IMR-90 (cell line): ENCODE measurements at regions not wholly inside any gene's neighbourhood (a gene's known extent, or its start where the extent isn't known, plus 50 kb on each side); places are given as distances from the start of the nearest gene placed in this dataset.

Experiments
- ATAC-seq: fragments of 200-7000 bp; cut with Tn5 transposase; 2 replicates; pipeline ENCODE4 v1.9.1; 2020; ENCODE audit warnings: low read depth, mild to moderate bottlenecking, moderate library complexity
- BruUV-seq: library from RNA; stranded (reverse); fragments of 400-500 nt; replicated peaks from 2 replicates; lab custom pipeline; 2021; lab: Mats Ljungman, UMichigan
- CTCF ChIA-PET: fragments of 300-600 bp; formaldehyde crosslinking; extraction: SDS; loops from one replicate; lab custom pipeline; 2021; ENCODE audit warnings: antibody characterized with exemption; lab: Yijun Ruan, JAX
- POLR2A ChIA-PET: fragments of 300-600 bp; sonication (Branson Sonifier 250); formaldehyde crosslinking; loops from one replicate; lab custom pipeline; 2022; ENCODE audit warnings: antibody characterized with exemption; ENCODE audit not compliant: unreplicated experiment; lab: Charles Lee
- DNase-seq: peaks from one replicate; pipeline ENCODE4 v3.0.0; 2013
- H2AFZ ChIP-seq: replicated peaks from 2 replicates; pipeline ENCODE3; 2013; ENCODE audit warnings: low read length, mild to moderate bottlenecking; ENCODE audit not compliant: poor library complexity
- H2AK5ac ChIP-seq: 2 replicates; pipeline ENCODE4 v1.6.1; 2013; ENCODE audit warnings: low read depth, low read length, inconsistent platforms
- H2AK9ac ChIP-seq: replicated peaks from 2 replicates; pipeline ENCODE3; 2013; ENCODE audit warnings: mild to moderate bottlenecking, low read depth, low read length, moderate library complexity; ENCODE audit not compliant: poor library complexity
- H2BK120ac ChIP-seq: 2 replicates; pipeline ENCODE4 v1.6.1; 2013; ENCODE audit warnings: low read depth, low read length, inconsistent platforms
- H2BK15ac ChIP-seq: 3 replicates; pipeline ENCODE4 v1.6.1; 2013; ENCODE audit warnings: low read depth, low read length, inconsistent platforms
- H2BK20ac ChIP-seq: 2 replicates; pipeline ENCODE4 v1.6.1; 2013; ENCODE audit warnings: low read depth, mild to moderate bottlenecking, inconsistent platforms, low read length, moderate library complexity
- H2BK5ac ChIP-seq: 2 replicates; pipeline ENCODE4 v1.6.1; 2013; ENCODE audit warnings: mild to moderate bottlenecking, low read depth, low read length, inconsistent platforms; ENCODE audit not compliant: poor library complexity, severe bottlenecking
- H3K14ac ChIP-seq: replicated peaks from 2 replicates; pipeline ENCODE4 v1.6.1; 2013; ENCODE audit warnings: low read depth, low read length, inconsistent platforms
- H3K18ac ChIP-seq: 2 replicates; pipeline ENCODE4 v1.6.1; 2013; ENCODE audit warnings: low read depth, low read length, control low read depth
- H3K23ac ChIP-seq: 2 replicates; pipeline ENCODE4 v1.6.1; 2013; ENCODE audit warnings: low read depth, low read length, inconsistent platforms
- H3K27ac ChIP-seq: 2 replicates; pipeline ENCODE4 v1.5.1; 2013; ENCODE audit warnings: mild to moderate bottlenecking, control low read depth, low read length; ENCODE audit not compliant: insufficient read depth
- H3K27me3 ChIP-seq: 2 replicates; pipeline ENCODE4 v1.6.1; 2013; ENCODE audit warnings: low read length; ENCODE audit not compliant: control insufficient read depth, insufficient read depth
- H3K36me3 ChIP-seq: 2 replicates; pipeline ENCODE4 v1.6.1; 2013; ENCODE audit warnings: low read length, mixed read lengths; ENCODE audit not compliant: control insufficient read depth, insufficient read depth
- H3K4ac ChIP-seq: 2 replicates; pipeline ENCODE4 v1.6.1; 2013; ENCODE audit warnings: low read depth, low read length, inconsistent platforms
- H3K4me1 ChIP-seq: 2 replicates; pipeline ENCODE4 v1.6.1; 2013; ENCODE audit warnings: low read length, mixed read lengths; ENCODE audit not compliant: control insufficient read depth, insufficient read depth
- H3K4me2 ChIP-seq: 2 replicates; pipeline ENCODE4 v1.6.1; 2013; ENCODE audit warnings: low read depth, mild to moderate bottlenecking, control low read depth, low read length, moderate library complexity
- H3K4me3 ChIP-seq: 2 replicates; pipeline ENCODE4 v1.5.1; 2013; ENCODE audit warnings: low read depth, mild to moderate bottlenecking, control low read depth, low read length, moderate library complexity; ENCODE audit not compliant: insufficient read depth
- H3K56ac ChIP-seq: 2 replicates; pipeline ENCODE4 v1.6.1; 2013; ENCODE audit warnings: low read length, inconsistent platforms; ENCODE audit not compliant: insufficient read depth; ENCODE audit errors: extremely low read depth
- H3K79me1 ChIP-seq, 2 experiments: 2 replicates each; pipeline ENCODE4 v1.6.1; 2013; ENCODE audit warnings: low read length in 2 of 2, inconsistent platforms in 1 of 2, low read depth in 1 of 2
- H3K9ac ChIP-seq: 2 replicates; pipeline ENCODE4 v1.6.1; 2013; ENCODE audit warnings: low read depth, low read length, control low read depth
- H3K9me1 ChIP-seq: 2 replicates; pipeline ENCODE4 v1.6.1; 2013; ENCODE audit warnings: low read length, inconsistent platforms; ENCODE audit not compliant: insufficient read depth
- H3K9me3 ChIP-seq: 2 replicates; pipeline ENCODE4 v1.6.1; 2013; ENCODE audit warnings: low read length; ENCODE audit not compliant: control insufficient read depth, insufficient read depth
- H4K20me1 ChIP-seq: 2 replicates; pipeline ENCODE4 v1.6.1; 2013; ENCODE audit warnings: low read length, inconsistent platforms; ENCODE audit not compliant: insufficient read depth
- H4K5ac ChIP-seq: 2 replicates; pipeline ENCODE4 v1.6.1; 2013; ENCODE audit warnings: mild to moderate bottlenecking, low read depth, low read length, control low read depth
- H4K8ac ChIP-seq, 2 experiments: 2 replicates each; pipeline ENCODE4 v1.6.1; 2013; ENCODE audit warnings: low read depth in 2 of 2, low read length in 2 of 2, control low read depth in 1 of 2, inconsistent platforms in 1 of 2
- H4K91ac ChIP-seq: 2 replicates; pipeline ENCODE4 v1.6.1; 2013; ENCODE audit warnings: low read depth, low read length, inconsistent platforms; ENCODE audit not compliant: insufficient read depth
- BHLHE40 ChIP-seq: fragments of 150-350 bp; IDR thresholded peaks from 2 replicates; pipeline ENCODE4 v1.6.1; 2016; ENCODE audit warnings: mild to moderate bottlenecking, low read depth, low read length
- CHD1 ChIP-seq: IDR thresholded peaks from 2 replicates; pipeline ENCODE4 v1.6.1; 2012; ENCODE audit warnings: low read depth, low read length, improper control_type of control experiment
- ELK1 ChIP-seq: fragments of 150-350 bp; IDR thresholded peaks from 2 replicates; pipeline ENCODE4 v1.6.1; 2016; ENCODE audit warnings: low read depth, mild to moderate bottlenecking, low read length, moderate library complexity, borderline replicate concordance
- FOS ChIP-seq: fragments of 150-350 bp; IDR thresholded peaks from 2 replicates; pipeline ENCODE4 v1.6.1; 2016; ENCODE audit warnings: low read depth, low read length
- MAFK ChIP-seq: IDR thresholded peaks from 2 replicates; pipeline ENCODE4 v1.6.1; 2012; ENCODE audit warnings: low read depth, low read length, improper control_type of control experiment
- MAZ ChIP-seq: IDR thresholded peaks from 2 replicates; pipeline ENCODE4 v1.6.1; 2012; ENCODE audit warnings: low read depth, mild to moderate bottlenecking, low read length, improper control_type of control experiment, moderate library complexity, borderline replicate concordance
- NFE2L2 ChIP-seq: fragments of 150-350 bp; IDR thresholded peaks from 2 replicates; pipeline ENCODE4 v1.6.1; 2016; ENCODE audit warnings: low read depth, mild to moderate bottlenecking, low read length
- POLR2A ChIP-seq: IDR thresholded peaks from 2 replicates; pipeline ENCODE4 v1.6.1; 2012; ENCODE audit warnings: mild to moderate bottlenecking, low read depth, low read length
- RAD21 ChIP-seq: IDR thresholded peaks from 2 replicates; pipeline ENCODE4 v1.6.1; 2012; ENCODE audit warnings: low read length, improper control_type of control experiment
- RCOR1 ChIP-seq: IDR thresholded peaks from 2 replicates; pipeline ENCODE4 v1.6.1; 2012; ENCODE audit warnings: mild to moderate bottlenecking, low read length, improper control_type of control experiment; ENCODE audit not compliant: insufficient replicate concordance
- RFX5 ChIP-seq: IDR thresholded peaks from 2 replicates; pipeline ENCODE4 v1.8.0; 2012; ENCODE audit warnings: low read depth, mild to moderate bottlenecking, low read length, moderate library complexity
- SMC3 ChIP-seq: fragments of 150-350 bp; IDR thresholded peaks from 2 replicates; pipeline ENCODE4 v1.6.1; 2016; ENCODE audit warnings: low read depth, mild to moderate bottlenecking, antibody characterized with exemption, low read length, moderate library complexity
- WGBS, 2 experiments: methylation state at CpG; one replicate each; pipeline versions ENCODE4 v1.1.5 to v1.1.7; 2013; ENCODE audit warnings: missing lambda C conversion rate in 2 of 2; ENCODE audit not compliant: insufficient read length in 1 of 2; ENCODE audit errors: extremely low coverage in 2 of 2; 5-methylcytosine and 5-hydroxymethylcytosine counted together
- dilution Hi-C: fragments of 300-500 bp; cut with HindIII; formaldehyde crosslinking; loops from one replicate; pipeline ENCODE4 v1.14.3; 2018; ENCODE audit warnings: low sequenced_read_pairs; ENCODE audit not compliant: unreplicated experiment
- in situ Hi-C: fragments of 300-500 bp; cut with MboI; formaldehyde crosslinking; loops from 3 replicates; pipeline ENCODE4 v1.14.3; 2019; ENCODE audit warnings: low sequenced_read_pairs, inconsistent platforms, mixed read lengths
- intact Hi-C: fragments of 100-400 bp; cut with micrococcal nuclease; formaldehyde crosslinking; loops from 2 replicates; pipeline ENCODE4 v1.10.0; 2022
- TF ChIP-seq, protein P1 (sequence below): fragments of 150-350 bp; IDR thresholded peaks from 2 replicates; pipeline ENCODE4 v1.6.1; 2017; ENCODE audit warnings: mild to moderate bottlenecking, antibody characterized with exemption, low read length, low read depth

- H4K8ac ChIP-seq = no peak overlapping the region
- no peak overlapping the region for H2BK15ac ChIP-seq
- no peak for TF ChIP-seq POLR2A
- no peak for TF ChIP-seq CHD1
- TF ChIP-seq MAZ = no peak
- no peak for TF ChIP-seq SMC3
- no peak for TF ChIP-seq NFE2L2
- TF ChIP-seq ELK1 = no peak
- TF ChIP-seq RAD21 = no peak
- no peak for TF ChIP-seq FOS
- TF ChIP-seq BHLHE40 = no peak
- no peak for TF ChIP-seq MAFK
- no peak for TF ChIP-seq RCOR1
- TF ChIP-seq, protein P1, sequence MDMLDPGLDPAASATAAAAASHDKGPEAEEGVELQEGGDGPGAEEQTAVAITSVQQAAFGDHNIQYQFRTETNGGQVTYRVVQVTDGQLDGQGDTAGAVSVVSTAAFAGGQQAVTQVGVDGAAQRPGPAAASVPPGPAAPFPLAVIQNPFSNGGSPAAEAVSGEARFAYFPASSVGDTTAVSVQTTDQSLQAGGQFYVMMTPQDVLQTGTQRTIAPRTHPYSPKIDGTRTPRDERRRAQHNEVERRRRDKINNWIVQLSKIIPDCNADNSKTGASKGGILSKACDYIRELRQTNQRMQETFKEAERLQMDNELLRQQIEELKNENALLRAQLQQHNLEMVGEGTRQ = no peak
- TF ChIP-seq RFX5 = no peak
- no peaks in the 10 kb centered on the region for H3K27me3 ChIP-seq
- in situ Hi-C loops (no loop called here), intact Hi-C loops (no loop called here), dilution Hi-C loops (no loop called here)
- peaks cover 5% of the 10 kb centered on the region; the same call in 1 of the 2 replicates for H3K9me3 ChIP-seq
- H3K27ac ChIP-seq = no peak overlapping the region
- no peak overlapping the region for H4K5ac ChIP-seq
- H2BK120ac ChIP-seq = no peak overlapping the region
- CTCF ChIA-PET = no interaction called here
- H3K4me2 ChIP-seq = no peak overlapping the region
- H3K36me3 ChIP-seq = no peaks in the 10 kb centered on the region
- no peaks in the 10 kb centered on the region for H3K4me1 ChIP-seq
- no peak overlapping the region for H3K4me3 ChIP-seq
- no peaks in the 10 kb centered on the region for H3K9me1 ChIP-seq
- WGBS, 2 experiments = no CpG with 5 or more reads among the region's 3 CpGs
- no peak overlapping the region for H3K18ac ChIP-seq
- no peak for DNase-seq
- H4K91ac ChIP-seq = no peak overlapping the region
- no peaks in the 10 kb centered on the region for H4K20me1 ChIP-seq
- no peak for ATAC-seq
- no peak overlapping the region for H2AK9ac ChIP-seq
- no peak overlapping the region for H3K23ac ChIP-seq
- no peak overlapping the region for H2BK20ac ChIP-seq
- no peak overlapping the region for H3K4ac ChIP-seq
- no peak overlapping the region for H3K14ac ChIP-seq
- no peak overlapping the region for H3K56ac ChIP-seq
- no peak overlapping the region for H2AK5ac ChIP-seq
- no peaks in the 10 kb centered on the region for H3K79me1 ChIP-seq
- H2BK5ac ChIP-seq = no peak overlapping the region
- BruUV-seq = no TSS peak
- H2AFZ ChIP-seq = no peak overlapping the region
- POLR2A ChIA-PET = no interaction called here
- H3K9ac ChIP-seq = no peak overlapping the region
Measured at GRCh38 chr15:26210980-26211379, 347.9 kb upstream of the ATP10A start.
